ENCODE measurements at regions not wholly inside any gene's neighbourhood (a gene's known extent, or its start where the extent isn't known, plus 50 kb on each side); places are given as distances from the start of the nearest gene placed in this dataset.

DNA sequence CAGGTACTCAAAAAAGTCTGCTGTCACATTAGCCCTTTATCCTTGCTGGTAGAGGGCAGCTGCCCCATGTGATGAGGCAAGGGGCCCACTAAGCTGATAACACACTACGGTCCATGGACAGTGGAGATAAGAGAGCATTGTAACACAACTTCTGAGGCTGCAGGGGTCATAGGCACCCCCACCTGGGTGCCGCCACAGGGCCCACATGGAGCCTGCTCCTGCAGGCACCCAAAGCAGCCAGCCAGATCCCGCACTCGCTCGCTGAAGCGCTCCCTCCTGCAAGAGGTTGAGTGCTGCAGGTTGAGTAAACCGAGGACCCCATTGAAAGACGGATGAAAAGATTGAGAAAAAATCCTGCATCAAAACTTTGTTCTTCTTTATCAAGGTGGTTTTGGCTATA is 566.3 kb upstream of the NOVA1 start:
- no peak for TF ChIP-seq CTCF (IDR thresholded peaks at IDR 0.05)

GRCh38 chr14:27175489-27175888 is 577.7 kb upstream of the NOVA1 start:
- TF ChIP-seq CTCF (IDR thresholded peaks at IDR 0.05), result no peak

- no peak for TF ChIP-seq CTCF (IDR thresholded peaks at IDR 0.05)
Measured at GRCh38 chr14:27181333-27181732, 583.5 kb upstream of the NOVA1 start.

GRCh38 chr14:27184427-27184826 is 586.6 kb upstream of the NOVA1 start:
- no peak for TF ChIP-seq CTCF (IDR thresholded peaks at IDR 0.05)

DNA sequence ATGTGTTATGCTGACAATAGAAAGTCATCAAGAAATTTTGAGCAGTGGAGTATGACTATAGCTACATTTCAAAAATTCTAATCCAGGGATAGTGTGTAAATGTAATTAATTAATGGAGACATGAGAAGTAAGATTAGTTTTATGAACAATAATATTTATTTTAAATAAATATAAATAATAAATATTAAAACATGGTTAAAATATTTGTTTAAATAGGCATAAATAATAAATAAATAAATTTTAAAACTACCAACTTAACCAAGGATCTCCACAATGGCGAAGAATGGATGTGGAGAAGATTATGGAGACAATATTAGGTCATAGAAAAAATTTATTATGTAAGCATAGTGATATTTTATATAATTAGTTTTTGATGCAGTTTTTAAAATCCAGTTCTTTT is 588.2 kb upstream of the NOVA1 start:
- no peak for TF ChIP-seq CTCF (IDR thresholded peaks at IDR 0.05)

DNA sequence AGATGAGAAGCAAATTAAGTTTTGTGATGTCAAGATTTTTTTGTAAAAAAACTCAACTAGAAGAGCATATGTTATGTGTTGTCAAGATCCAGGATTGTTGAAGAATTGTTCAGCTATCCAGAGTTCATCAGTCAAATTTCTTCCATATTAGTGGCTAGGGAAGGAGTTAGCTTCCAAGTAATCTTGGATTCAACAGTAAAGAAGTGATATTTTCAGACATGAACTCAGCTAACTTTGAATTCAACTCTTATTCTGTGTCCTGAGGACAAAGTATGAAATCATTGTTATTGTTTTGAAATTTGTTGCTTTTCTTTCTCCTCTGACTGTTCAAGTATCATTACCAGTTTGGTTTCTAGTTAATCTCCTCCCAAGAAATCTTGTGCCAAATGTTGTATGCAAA is 589.3 kb upstream of the NOVA1 start:
- no peak for TF ChIP-seq CTCF (IDR thresholded peaks at IDR 0.05)

- TF ChIP-seq CTCF (IDR thresholded peaks at IDR 0.05), result no peak
Measured at GRCh38 chr14:27190296-27190695, 592.5 kb upstream of the NOVA1 start.

DNA sequence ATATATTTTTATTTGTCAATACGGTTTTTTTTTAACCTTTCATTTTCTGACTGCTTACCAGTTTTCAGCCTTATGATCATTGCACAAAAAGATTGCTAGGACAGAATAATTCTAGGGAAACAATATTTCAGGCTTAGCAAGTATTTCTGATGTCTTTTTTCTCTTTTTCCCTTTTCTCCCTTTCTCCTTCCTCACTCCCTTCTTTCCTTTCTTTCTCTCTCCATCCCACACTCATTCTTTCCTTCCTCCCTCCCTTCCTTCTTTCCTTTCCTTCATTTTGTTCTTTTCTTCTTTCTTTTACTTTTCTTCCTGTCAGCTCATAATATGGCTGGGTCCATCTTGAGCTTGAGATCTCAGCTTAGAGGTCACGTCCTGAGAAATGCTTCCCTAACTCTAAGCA is 601.4 kb upstream of the NOVA1 start:
- TF ChIP-seq CTCF (IDR thresholded peaks at IDR 0.05), result no peak

Data from LNCAP (cell line).